Activated naive CD8-positive, alpha-beta T cell treated with anti-CD3 and anti-CD28 coated beads for 36 hours (primary cell): ENCODE measurements at regions not wholly inside any gene's neighbourhood (a gene's known extent, or its start where the extent isn't known, plus 50 kb on each side); places are given as distances from the start of the nearest gene placed in this dataset.

ENCODE experiments used
- DNase-seq: peaks from one replicate; pipeline ENCODE4 v3.0.0; 2021
- H3K27ac Mint-ChIP-seq: one replicate; pipeline ENCODE4 v1.8.0; 2022; ENCODE audit warnings: mild to moderate bottlenecking, moderate library complexity, mixed read lengths
- H3K27me3 Mint-ChIP-seq: one replicate; pipeline ENCODE4 v1.8.0; 2022; ENCODE audit warnings: mild to moderate bottlenecking, mixed read lengths
- H3K36me3 Mint-ChIP-seq: one replicate; pipeline ENCODE4 v1.8.0; 2021; ENCODE audit warnings: mild to moderate bottlenecking, mixed read lengths
- H3K4me1 Mint-ChIP-seq: one replicate; pipeline ENCODE4 v1.8.0; 2021; ENCODE audit warnings: mixed read lengths
- H3K4me3 Mint-ChIP-seq: one replicate; pipeline ENCODE4 v1.8.0; 2022; ENCODE audit warnings: mild to moderate bottlenecking, moderate library complexity, mixed read lengths
- H3K9me3 Mint-ChIP-seq: one replicate; pipeline ENCODE4 v1.8.0; 2022; ENCODE audit warnings: mixed read lengths

DNA sequence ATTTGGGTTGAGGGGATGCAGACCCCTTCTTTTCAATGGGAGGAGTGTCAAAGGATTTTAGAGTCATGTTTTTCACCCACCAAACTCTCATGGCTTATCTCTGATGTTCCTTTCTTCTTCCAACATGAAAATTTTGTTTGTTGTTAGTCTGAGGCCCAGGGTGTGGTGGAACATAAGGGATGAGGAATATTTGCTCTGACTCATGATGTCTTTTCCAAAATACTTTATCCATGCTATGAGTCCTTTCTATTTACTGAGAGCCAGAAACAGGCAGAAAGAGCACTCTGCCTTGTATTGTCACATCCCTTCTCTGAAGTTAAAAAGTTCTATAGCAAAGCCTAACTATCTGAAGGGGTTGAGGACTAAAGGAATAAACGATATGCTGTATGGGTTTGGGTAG, 61.6 kb upstream of the GYPA start:
- H3K27ac Mint-ChIP-seq = no peak overlapping the region
- H3K36me3 Mint-ChIP-seq = no peaks in the 10 kb centered on the region
- peaks cover 3% of the 10 kb centered on the region for H3K9me3 Mint-ChIP-seq
- no peak for DNase-seq
- H3K27me3 Mint-ChIP-seq = peaks cover 3% of the 10 kb centered on the region
- no peak overlapping the region for H3K4me3 Mint-ChIP-seq
- H3K4me1 Mint-ChIP-seq = no peaks in the 10 kb centered on the region

DNA sequence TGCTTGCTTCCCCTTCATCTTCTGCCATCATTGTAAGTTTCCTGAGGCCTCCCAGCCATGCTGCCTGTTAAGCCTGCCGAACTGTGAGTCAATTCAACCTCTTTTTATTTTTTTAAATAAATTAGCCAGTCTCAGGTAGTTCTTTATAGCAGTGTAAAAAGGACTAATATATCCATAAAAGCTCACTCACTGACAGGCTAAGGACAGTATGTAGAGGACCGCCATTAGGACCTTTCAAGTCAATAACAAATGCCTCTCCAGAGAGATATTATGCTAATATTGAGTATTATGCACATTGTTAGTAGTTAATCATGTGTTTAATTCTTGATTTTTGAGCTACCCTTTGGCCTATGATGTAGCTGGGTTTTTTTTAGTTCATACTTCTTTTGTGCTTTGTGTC, 62.6 kb upstream of the GYPA start:
- H3K36me3 Mint-ChIP-seq = no peaks in the 10 kb centered on the region
- DNase-seq = no peak
- no peaks in the 10 kb centered on the region for H3K27me3 Mint-ChIP-seq
- H3K4me1 Mint-ChIP-seq = no peaks in the 10 kb centered on the region
- H3K27ac Mint-ChIP-seq = no peak overlapping the region
- no peak overlapping the region for H3K4me3 Mint-ChIP-seq
- H3K9me3 Mint-ChIP-seq = no peaks in the 10 kb centered on the region

- Mint-ChIP-seq H3K4me1 (no peaks in the 10 kb centered on the region), H3K36me3 (no peaks in the 10 kb centered on the region)
These were observed 63.9 kb upstream of the GYPA start for GRCh38 chr4:144204431-144204830.

GRCh38 chr4:144206711-144207110, 66.2 kb upstream of the GYPA start:
- H3K4me3 Mint-ChIP-seq = no peak overlapping the region
- H3K27ac Mint-ChIP-seq = no peak overlapping the region
- H3K27me3 Mint-ChIP-seq = no peaks in the 10 kb centered on the region
- H3K36me3 Mint-ChIP-seq = no peaks in the 10 kb centered on the region
- DNase-seq = no peak
- H3K4me1 Mint-ChIP-seq = no peaks in the 10 kb centered on the region
- no peaks in the 10 kb centered on the region for H3K9me3 Mint-ChIP-seq

More at GRCh38 chr4:144204431-144204830, 63.9 kb upstream of the GYPA start:
- DNase-seq = no peak
- H3K9me3 Mint-ChIP-seq = no peaks in the 10 kb centered on the region
- no peak overlapping the region for H3K4me3 Mint-ChIP-seq
- H3K27ac Mint-ChIP-seq = no peak overlapping the region
- H3K27me3 Mint-ChIP-seq = no peaks in the 10 kb centered on the region

DNA sequence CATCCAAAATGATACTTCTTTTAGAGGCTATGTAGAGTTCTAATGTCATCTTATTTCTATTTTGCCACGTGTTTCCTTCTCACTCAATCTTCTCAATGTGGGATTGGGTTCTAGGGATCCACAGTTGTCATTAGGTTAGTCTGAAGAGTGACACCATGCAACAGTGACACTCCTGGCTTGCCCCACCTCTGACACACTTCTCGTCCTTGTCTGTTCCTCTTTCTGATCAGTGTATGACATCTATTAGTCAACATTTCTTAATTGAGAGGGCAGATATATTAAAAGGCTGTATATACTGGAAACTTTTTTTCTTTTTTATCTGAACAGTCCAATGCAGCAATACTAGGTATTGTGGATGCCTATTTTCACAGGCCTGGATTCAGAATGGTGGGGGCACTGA, 67.6 kb upstream of the GYPA start:
- Mint-ChIP-seq H3K36me3 (no peaks in the 10 kb centered on the region), H3K27me3 (no peaks in the 10 kb centered on the region), H3K4me1 (no peaks in the 10 kb centered on the region), H3K27ac (no peak overlapping the region), H3K9me3 (no peaks in the 10 kb centered on the region), H3K4me3 (no peak overlapping the region)
- DNase-seq = no peak

- DNase-seq = no peak
- Mint-ChIP-seq H3K27me3 (no peaks in the 10 kb centered on the region), H3K9me3 (no peaks in the 10 kb centered on the region), H3K4me3 (no peak overlapping the region), H3K36me3 (no peaks in the 10 kb centered on the region), H3K4me1 (no peaks in the 10 kb centered on the region), H3K27ac (no peak overlapping the region)
These were observed 69.0 kb upstream of the GYPA start for GRCh38 chr4:144209491-144209890.

DNA sequence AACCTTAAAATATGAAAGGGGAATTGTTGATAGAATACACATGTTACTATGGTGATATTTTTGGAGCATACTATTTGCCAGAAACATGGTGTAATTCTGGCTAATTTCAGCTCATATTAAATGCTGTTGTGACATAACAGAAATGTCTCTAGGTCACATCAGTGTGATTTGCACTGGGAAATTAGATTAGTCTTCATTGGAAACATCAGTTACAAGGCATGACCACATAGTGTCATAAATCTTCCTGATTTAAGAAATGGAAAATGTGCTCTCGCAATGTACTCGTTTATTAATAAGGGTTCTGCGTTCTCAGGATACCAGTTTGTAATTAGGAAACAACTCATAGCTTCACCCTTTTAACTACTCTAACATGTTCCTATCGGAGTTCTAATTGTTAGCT, 72.9 kb upstream of the GYPA start:
- DNase-seq = no peak
- H3K36me3 Mint-ChIP-seq = no peaks in the 10 kb centered on the region
- H3K4me1 Mint-ChIP-seq = no peaks in the 10 kb centered on the region
- H3K9me3 Mint-ChIP-seq = no peaks in the 10 kb centered on the region
- H3K4me3 Mint-ChIP-seq = no peak overlapping the region
- H3K27ac Mint-ChIP-seq = no peak overlapping the region
- no peaks in the 10 kb centered on the region for H3K27me3 Mint-ChIP-seq

GRCh38 chr4:144223149-144223548, 82.6 kb upstream of the GYPA start:
- Mint-ChIP-seq H3K4me1 (no peaks in the 10 kb centered on the region), H3K36me3 (no peaks in the 10 kb centered on the region), H3K27me3 (no peaks in the 10 kb centered on the region), H3K4me3 (no peak overlapping the region), H3K27ac (no peak overlapping the region), H3K9me3 (no peaks in the 10 kb centered on the region)
- no peak for DNase-seq

DNA sequence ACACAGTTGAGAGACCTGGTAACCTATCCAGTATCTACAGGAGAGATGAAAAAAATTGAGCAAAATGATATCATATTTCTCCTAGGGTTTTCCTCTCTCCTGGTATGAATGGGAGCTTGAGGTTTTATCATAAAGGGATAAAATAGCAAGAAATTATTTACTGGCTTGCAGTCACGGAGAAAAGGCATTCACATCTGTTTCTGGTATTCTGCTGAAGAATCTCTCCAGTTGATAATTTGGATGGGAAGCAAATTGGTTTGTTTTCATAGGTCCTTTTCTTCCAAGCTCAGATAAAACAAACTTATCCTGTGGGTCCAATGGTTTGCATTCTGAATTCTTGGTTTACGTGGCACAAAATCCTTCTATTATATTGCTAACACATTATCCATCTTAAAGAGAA, 83.1 kb upstream of the GYPA start:
- Mint-ChIP-seq H3K27me3 (no peaks in the 10 kb centered on the region), H3K4me1 (no peaks in the 10 kb centered on the region), H3K9me3 (no peaks in the 10 kb centered on the region), H3K27ac (no peak overlapping the region), H3K4me3 (no peak overlapping the region), H3K36me3 (no peaks in the 10 kb centered on the region)
- no peak for DNase-seq

- Mint-ChIP-seq H3K9me3 (peaks cover 9% of the 10 kb centered on the region), H3K27ac (no peak overlapping the region), H3K27me3 (no peaks in the 10 kb centered on the region), H3K4me1 (no peaks in the 10 kb centered on the region), H3K36me3 (peaks cover 4% of the 10 kb centered on the region), H3K4me3 (no peak overlapping the region)
- no peak for DNase-seq
These were observed 118.8 kb upstream of the GYPA start for GRCh38 chr4:144259285-144259684.

GRCh38 chr4:144267084-144267483, 126.6 kb upstream of the GYPA start:
- Mint-ChIP-seq H3K4me3 (no peak overlapping the region), H3K9me3 (no peaks in the 10 kb centered on the region), H3K27me3 (no peaks in the 10 kb centered on the region), H3K27ac (no peak overlapping the region), H3K36me3 (peaks cover 2% of the 10 kb centered on the region), H3K4me1 (no peaks in the 10 kb centered on the region)
- DNase-seq = no peak

GRCh38 chr4:144280688-144281087, 140.2 kb upstream of the GYPA start:
- peaks cover 9% of the 10 kb centered on the region for H3K27me3 Mint-ChIP-seq
- no peaks in the 10 kb centered on the region for H3K4me1 Mint-ChIP-seq
- no peak for DNase-seq
- H3K36me3 Mint-ChIP-seq = no peaks in the 10 kb centered on the region
- H3K4me3 Mint-ChIP-seq = no peak overlapping the region
- no peak overlapping the region for H3K27ac Mint-ChIP-seq
- no peaks in the 10 kb centered on the region for H3K9me3 Mint-ChIP-seq

DNA sequence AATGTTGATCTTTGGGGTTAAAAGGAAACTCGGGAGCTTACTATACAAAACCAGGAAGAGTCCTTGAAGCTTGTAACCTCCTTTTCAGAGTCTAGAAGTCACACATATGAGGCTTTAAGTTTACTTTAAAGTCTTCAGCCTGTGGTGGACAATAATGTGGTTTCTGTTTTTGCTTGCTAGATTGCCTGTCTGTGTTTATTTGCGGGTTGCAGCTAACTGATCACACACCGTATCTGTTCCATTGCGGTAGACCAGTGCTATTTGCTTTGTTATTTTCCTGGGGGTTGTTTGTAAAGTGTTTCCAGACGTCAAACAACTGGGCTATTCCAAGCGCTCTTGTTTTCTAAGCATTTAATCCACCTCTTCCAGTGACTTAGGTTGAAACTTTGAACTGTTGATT, 143.0 kb upstream of the GYPA start:
- Mint-ChIP-seq H3K4me1 (no peaks in the 10 kb centered on the region), H3K27ac (no peak overlapping the region), H3K4me3 (no peak overlapping the region), H3K27me3 (peaks cover 4% of the 10 kb centered on the region), H3K9me3 (no peaks in the 10 kb centered on the region), H3K36me3 (no peaks in the 10 kb centered on the region)
- no peak for DNase-seq

GRCh38 chr4:144284026-144284425, 143.5 kb upstream of the GYPA start:
- Mint-ChIP-seq H3K4me3 (no peak overlapping the region), H3K9me3 (no peaks in the 10 kb centered on the region), H3K36me3 (no peaks in the 10 kb centered on the region), H3K27me3 (peaks cover 4% of the 10 kb centered on the region), H3K27ac (no peak overlapping the region), H3K4me1 (no peaks in the 10 kb centered on the region)
- no peak for DNase-seq

DNA sequence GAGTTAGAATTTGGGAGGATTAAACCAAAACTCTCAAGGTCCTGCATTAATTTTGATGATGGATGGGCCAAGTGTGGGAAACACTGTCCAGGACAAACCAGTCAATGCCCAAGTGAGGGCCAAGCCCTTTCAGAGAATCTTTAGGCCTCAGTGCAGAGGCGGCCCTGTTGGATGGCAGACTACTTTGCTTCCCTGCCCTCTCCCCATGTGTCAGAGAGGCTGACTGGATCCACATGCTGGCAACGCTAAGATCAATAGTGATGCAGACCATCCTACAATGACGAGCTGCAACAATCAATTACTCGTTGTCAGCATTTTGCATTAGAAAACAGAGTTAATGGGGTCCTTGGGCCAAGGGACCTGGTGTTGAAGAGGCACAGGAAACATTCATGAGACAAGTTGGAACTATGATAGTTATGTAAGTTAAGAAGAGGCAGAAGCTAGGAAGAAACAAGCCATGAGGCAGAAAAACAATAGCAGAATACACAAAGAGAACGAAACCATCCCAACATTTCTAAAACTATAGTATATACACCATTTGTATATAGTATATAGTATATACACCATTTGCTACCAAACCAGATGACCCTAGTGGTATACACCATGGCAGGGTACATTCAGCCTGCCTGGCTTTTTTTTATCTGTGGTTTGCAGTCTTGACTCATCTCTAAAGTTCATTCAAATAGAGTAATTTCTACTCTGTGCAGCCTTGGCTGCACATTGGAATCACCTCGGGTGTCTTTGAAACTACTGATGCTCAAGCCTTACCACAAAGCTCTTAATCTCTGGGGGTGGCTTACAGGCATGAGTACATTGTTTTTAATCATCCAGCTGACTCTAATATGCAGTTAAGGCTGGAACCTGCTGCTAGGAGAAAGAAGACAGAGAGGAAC, 147.7 kb upstream of the GYPA start:
- H3K9me3 Mint-ChIP-seq = no peaks in the 10 kb centered on the region
- DNase-seq = no peak
- no peak overlapping the region for H3K4me3 Mint-ChIP-seq
- no peaks in the 10 kb centered on the region for H3K36me3 Mint-ChIP-seq
- no peaks in the 10 kb centered on the region for H3K4me1 Mint-ChIP-seq
- H3K27me3 Mint-ChIP-seq = no peaks in the 10 kb centered on the region
- H3K27ac Mint-ChIP-seq = no peak overlapping the region

DNA sequence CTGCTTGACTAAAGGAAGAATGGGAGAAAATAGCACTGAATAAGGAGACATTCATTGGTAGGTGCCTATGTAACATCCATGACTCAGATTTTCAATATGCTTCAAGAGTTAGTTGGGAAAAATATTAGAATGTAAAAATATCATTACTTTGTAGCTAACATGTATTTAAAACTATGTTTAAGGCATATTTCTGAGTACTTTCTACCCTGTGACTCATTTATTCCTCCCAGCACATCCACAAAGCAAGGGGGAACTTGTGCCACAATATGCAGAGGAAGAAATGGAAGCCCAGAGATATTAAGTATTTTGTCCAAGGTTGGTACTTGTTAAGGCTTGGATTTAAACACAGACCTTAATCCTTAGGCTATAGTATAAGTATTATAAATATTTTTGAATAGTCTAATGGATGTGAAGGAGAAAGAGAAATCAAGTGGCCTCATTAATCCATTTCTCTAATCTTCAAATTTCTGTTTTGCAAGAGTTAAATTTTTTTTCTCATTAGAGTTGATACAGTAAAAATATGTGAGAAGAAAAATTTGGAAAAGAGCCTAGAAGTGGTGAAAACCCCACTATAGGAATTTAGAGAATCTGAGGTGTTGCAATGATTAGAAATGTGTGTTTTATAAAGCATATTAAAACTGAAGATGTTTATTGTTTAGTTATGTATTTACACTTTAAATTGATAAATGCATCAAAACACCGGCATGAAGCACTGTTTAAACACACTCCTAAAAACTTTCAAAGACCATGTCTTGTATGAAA, 149.3 kb upstream of the GYPA start:
- Mint-ChIP-seq H3K9me3 (no peaks in the 10 kb centered on the region), H3K4me3 (no peak overlapping the region), H3K27ac (no peak overlapping the region), H3K4me1 (no peaks in the 10 kb centered on the region), H3K36me3 (no peaks in the 10 kb centered on the region), H3K27me3 (no peaks in the 10 kb centered on the region)
- no peak for DNase-seq
